HG02798 (cell line): ENCODE measurements at regions not wholly inside any gene's neighbourhood (a gene's known extent, or its start where the extent isn't known, plus 50 kb on each side); places are given as distances from the start of the nearest gene placed in this dataset.
"Not testable (repeated sequence)": the region's sequence is repeated elsewhere in the genome, so short reads cannot be mapped to it uniquely, and the experiment has no call there.

Experiments
- ATAC-seq: cut with Tn5 transposase; IDR thresholded peaks from one replicate; pipeline ENCODE4 v1.9.1; 2021; ENCODE audit warnings: mild to moderate bottlenecking; ENCODE audit not compliant: unreplicated experiment, poor library complexity

DNA sequence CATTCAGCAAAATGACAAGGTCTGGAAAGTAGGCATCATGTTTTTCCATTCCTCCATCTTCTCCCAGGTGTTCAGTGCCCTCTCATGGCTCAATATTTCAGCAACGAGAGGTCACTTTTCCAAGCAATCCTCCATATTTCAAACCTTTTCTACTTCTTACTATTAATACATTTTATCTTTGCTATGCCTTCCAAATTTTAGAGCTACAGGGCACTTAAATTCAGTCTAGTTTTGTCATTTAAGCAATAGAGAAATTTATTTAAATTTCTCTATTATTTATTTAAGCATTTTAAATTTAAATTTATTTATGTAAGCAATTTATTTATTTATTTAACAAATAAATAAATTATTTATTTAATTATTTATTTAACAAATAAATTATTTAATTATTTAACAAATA lies 305.1 kb upstream of the ANXA10 start:
- no peak for ATAC-seq

- ATAC-seq, result no peak
Measured at GRCh38 chr4:167802463-167803212, 289.7 kb upstream of the ANXA10 start.

DNA sequence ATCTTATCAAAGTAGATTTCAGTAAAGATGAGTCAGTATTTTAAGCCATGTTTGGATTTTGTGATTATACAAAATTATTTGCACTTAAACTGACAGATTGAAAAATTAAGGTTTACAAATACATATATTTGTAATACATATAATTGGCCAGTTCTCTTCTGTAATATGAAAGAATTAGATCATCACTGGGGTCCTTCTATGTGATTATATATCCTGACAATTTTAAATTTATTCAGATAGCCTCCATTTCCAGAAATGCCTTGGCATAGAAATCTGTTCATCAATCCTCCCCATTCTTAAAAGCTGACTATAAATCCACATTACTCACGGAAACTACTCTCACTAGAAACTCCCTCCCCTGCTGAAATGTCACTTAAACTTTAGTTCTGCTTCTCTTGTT lies 280.4 kb upstream of the ANXA10 start:
- no peak for ATAC-seq

GRCh38 chr4:167826281-167826680 lies 266.1 kb upstream of the ANXA10 start:
- no peak for ATAC-seq

GRCh38 chr4:167831855-167832254 lies 260.5 kb upstream of the ANXA10 start:
- ATAC-seq, result no peak

DNA sequence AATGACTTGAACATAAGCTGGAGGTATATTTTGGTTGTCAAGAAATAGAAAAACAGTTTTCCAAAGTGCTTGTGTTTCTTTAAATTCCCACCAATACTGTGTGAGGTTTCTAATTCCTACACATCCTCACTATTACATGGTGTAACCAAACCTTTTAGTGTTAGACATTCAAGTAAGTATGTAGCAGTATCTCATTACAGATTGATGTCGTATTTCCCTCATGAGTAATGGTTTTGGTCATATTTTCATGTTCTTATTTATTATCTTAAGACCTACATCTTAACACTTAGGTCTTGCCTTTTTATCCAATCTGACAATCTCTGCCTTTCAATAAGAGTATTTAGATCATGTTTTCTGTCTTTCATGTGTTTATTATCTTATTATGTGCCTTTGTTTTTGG lies 253.7 kb upstream of the ANXA10 start:
- no peak for ATAC-seq

DNA sequence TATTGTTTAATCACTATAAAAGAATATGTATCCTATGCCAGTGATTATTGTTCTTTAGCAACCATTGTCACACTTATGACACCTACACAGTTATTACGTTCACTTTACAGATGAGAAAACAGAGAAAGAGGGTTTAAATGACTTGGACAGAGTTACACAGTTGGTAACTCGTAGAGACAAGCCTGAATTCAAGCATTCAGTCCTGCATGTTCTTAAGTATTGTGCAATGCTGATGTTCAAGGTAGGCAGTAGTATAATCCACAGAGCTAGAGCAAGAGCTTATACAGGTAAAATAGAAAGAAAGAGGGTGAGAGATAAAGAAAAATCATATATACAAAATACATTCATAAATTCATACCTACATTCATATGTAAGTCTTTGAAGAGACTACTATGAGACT lies 249.8 kb upstream of the ANXA10 start:
- no peak for ATAC-seq

DNA sequence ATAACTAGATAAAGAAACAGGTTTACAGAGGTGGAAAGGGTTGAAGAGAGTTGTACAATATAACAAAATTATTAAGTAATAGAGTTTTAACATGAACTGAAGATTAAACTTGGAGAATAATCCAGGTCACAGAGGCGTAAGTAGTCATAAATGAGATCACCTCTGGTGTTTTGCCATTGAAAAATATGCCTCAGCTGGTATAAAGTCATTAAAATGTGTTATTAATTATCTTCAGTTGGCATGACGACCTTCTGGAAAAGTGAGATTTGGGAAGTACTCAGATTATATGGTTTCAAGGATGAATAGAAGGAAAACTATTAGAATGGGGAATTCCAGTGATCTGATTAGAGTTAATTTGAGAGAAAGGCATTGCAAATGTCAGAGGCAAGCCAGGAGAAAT lies 237.5 kb upstream of the ANXA10 start:
- ATAC-seq, result no peak

DNA sequence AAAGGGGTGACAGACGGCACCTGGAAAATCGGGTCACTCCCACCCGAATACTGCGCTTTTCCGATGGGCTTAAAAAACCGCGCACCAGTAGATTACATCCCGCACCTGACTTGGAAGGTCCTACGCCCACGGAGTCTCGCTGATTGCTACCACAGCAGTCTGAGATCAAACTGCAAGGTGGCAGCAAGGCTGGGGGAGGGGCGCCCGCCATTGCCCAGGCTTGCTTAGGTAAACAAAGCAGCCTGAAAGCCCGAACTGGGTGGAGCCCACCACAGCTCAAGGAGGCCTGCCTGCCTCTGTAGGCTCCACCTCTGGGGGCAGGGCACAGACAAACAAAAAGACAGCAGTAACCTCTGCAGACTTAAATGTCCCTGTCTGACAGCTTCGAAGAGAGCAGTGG lies 234.2 kb upstream of the ANXA10 start:
- ATAC-seq, result not testable (repeated sequence)

- no peak for ATAC-seq
Measured at GRCh38 chr4:167867191-167867590, 225.1 kb upstream of the ANXA10 start.

GRCh38 chr4:167868163-167868562 lies 224.2 kb upstream of the ANXA10 start:
- no peak for ATAC-seq

DNA sequence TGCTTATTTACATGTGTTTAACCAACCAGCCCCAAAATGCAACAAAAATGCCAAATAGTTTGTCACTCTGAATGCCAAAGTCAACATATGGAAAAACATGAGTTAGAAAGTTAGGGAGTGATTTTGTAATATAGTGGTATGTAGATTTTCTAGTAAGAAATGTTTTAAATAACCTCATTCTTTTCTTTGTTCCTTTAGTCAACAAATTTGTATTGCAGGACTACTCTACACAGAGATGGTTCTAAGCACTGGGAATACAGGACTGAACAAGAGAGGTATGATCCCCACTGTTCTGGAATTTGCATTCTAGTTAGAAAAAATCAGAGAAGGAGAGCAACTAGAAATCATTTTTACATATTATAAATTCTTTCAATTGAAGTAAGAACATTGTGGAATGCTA lies 218.8 kb upstream of the ANXA10 start:
- no peak for ATAC-seq

DNA sequence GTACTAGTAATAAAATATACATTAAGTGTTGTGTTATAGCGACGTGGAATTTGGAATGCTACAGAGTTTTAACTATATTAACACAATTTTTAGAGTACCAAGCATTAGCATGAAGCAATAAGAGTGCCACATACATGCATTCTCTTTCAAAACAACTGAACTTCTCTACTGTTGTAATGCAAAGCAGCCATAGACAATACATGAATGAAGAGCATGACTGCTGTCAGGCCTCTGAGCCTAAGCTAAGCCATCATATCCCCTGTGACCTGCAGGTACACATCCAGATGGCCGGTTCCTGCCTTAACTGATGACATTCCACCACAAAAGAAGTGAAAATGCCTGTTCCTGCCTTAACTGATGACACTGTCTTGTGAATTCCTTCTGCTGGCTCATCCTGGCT lies 216.2 kb upstream of the ANXA10 start:
- ATAC-seq, result not testable (repeated sequence)

DNA sequence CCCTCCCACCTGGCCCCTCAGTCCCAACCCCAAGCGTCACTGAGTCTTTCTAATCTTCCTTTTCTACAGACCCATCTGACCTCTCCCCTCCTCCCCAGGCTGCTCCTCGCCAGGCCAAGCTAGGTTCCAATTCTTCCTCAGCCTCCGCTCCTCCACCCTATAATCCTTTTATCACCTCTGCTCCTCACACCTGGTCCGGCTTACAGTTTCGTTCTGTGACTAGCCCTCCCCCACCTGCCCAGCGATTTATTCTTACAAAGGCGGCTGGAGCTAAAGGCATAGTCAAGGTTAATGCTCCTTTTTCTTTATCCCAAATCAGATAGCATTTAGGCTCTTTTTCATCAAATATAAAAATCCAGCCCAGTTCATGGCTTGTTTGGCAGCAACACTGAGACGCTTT lies 214.5 kb upstream of the ANXA10 start:
- ATAC-seq, result not testable (repeated sequence)

GRCh38 chr4:167883266-167883665 lies 209.1 kb upstream of the ANXA10 start:
- no peak for ATAC-seq

DNA sequence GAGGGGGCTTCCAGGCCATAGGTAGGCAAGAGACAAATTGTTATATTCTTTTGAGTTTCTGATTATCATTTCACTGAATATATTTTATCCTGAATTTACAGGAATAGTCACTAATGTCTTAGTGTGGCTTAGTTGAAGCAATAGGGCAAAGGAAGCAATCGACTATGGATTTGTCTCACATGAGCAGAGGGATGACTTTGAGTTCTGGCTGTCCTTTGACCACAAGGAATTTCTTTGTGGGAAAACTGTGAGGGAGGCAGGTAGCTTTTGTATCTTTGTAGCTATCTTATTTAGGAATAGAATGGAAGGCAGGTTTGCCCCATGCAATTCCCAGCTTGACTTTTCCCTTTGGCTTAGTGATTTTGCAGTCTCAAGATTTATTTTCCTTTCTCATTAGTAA lies 207.3 kb upstream of the ANXA10 start:
- no peak for ATAC-seq

DNA sequence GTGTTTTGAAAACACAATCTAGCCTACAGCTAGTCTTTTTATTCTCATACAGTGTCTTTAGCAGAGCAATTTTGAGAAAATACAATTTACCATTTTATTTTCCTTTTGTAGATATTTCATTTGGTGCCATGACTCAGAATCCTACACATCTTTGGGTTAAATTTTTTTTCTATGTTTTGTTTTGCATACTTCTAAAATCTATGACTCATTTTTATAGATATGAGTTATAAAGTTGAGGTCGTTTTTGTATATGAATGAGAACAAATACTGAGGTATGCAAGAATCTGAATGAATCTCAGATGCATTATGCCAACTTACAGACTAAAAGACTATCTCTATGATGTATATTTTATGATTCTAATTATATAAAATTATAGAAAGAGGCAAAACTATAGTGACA lies 206.5 kb upstream of the ANXA10 start:
- ATAC-seq, result no peak

DNA sequence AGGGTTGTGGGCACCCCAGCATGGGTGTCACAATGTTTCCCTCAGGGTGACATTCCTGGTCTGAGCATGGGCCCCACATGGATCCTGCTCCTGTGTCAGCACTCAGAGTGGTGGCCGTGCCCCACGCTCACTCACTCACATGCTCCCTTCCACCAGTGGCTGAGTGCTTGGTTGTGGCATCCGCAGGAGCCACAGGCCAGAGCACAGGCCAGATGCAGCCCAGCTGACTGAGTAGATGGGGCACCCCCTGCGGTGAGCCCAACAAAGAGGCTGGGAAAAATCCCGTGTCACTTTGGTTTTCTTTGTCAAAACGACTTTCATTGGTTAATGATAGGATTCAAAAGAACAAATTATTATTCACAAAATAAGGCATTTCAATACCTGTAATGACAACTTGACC lies 204.6 kb upstream of the ANXA10 start:
- no peak for ATAC-seq

GRCh38 chr4:167890226-167890625 lies 202.1 kb upstream of the ANXA10 start:
- no peak for ATAC-seq

DNA sequence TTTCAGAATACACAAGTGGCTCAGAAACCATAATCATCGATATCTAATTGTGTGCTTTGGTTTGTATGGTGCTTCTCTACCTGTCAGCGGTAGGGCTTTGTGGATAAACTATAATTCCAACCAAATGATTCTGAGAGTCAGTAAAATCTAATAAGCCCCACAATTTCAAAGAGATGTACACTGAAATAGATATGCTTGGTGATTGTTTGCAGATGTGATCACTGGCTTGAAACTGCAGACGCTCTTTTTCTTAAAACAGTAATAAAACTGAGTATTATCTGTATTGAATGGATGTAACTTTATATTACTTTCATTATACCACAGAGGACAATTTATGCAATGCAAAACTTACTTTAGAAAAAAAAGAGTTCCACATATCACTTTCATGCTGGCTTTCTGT lies 198.8 kb upstream of the ANXA10 start:
- ATAC-seq, result no peak

- ATAC-seq, result not testable (repeated sequence)
Measured at GRCh38 chr4:167896260-167896659, 196.1 kb upstream of the ANXA10 start.

GRCh38 chr4:167897116-167897515 lies 195.2 kb upstream of the ANXA10 start:
- ATAC-seq, result no peak

DNA sequence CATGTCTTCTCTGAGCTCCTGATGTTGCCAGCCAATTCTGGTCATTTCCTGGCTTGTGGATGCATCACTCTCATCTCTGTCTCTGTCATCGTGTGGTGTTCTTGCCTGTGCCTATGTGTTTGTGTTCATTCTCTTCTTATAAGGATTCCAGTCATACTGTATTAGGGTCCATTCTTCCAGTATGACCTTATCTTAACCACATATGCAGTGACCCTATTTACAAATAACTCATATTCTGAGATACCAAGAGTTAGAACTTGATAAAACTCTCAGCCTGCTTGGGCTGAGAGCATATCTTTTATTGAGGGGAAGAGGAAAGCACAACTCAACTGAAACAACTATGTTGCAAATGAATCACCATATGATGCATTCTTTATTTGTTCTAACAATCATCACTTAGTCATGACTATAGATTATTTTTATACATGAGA lies 189.0 kb upstream of the ANXA10 start:
- ATAC-seq, result no peak
